HepG2 (cell line): ENCODE measurements at regions not wholly inside any gene's neighbourhood (a gene's known extent, or its start where the extent isn't known, plus 50 kb on each side); places are given as distances from the start of the nearest gene placed in this dataset.

Source experiments
- ATAC-seq: fragments of 200-7000 bp; cut with Tn5 transposase; 3 replicates; pipeline ENCODE4 v1.9.1; 2020; ENCODE audit warnings: mild to moderate bottlenecking, moderate library complexity
- BruUV-seq: library from RNA; stranded (reverse); fragments of 400-500 nt; replicated peaks from 2 replicates; lab custom pipeline; 2021; lab: Mats Ljungman, UMichigan
- CTCF ChIA-PET: fragments of 300-600 bp; formaldehyde crosslinking; extraction: SDS; loops from one replicate; lab custom pipeline; 2021; ENCODE audit warnings: low total read pairs, inconsistent platforms, low intra/inter-chr PET ratio; lab: Yijun Ruan, JAX
- POLR2A ChIA-PET: fragments of 350-600 bp; sonication (Branson Sonifier 250); formaldehyde crosslinking; loops from one replicate; lab custom pipeline; 2020; ENCODE audit warnings: antibody characterized with exemption, inconsistent platforms; lab: Yijun Ruan, JAX
- DNase-seq: peaks from one replicate; pipeline ENCODE4 v3.0.0-alpha.2; 2015; ENCODE audit warnings: low spot score
- FAIRE-seq: peaks from 3 replicates; lab custom pipeline; 2011; peaks lifted over from hg19 to GRCh38; lab: Jason Lieb, UNC
- H2AFZ ChIP-seq: one replicate; pipeline ENCODE4 v1.6.1; 2011; ENCODE audit warnings: low read length, inconsistent platforms
- H3K27ac ChIP-seq: fragments of 300-600 bp; 3 replicates; pipeline ENCODE4 v1.8.0; 2011; ENCODE audit warnings: mixed run types, mild to moderate bottlenecking, mixed read lengths, low read length, inconsistent platforms; ENCODE audit not compliant: insufficient read depth; ENCODE audit errors: extremely low read length
- H3K27me3 ChIP-seq, 2 experiments: fragments of 200-600 bp in 1 of 2; 2 replicates in 1 of 2; 3 replicates in 1 of 2; pipeline versions ENCODE4 v1.6.0 to v1.8.0; 2011; ENCODE audit warnings: low read length in 2 of 2, mild to moderate bottlenecking in 2 of 2, moderate library complexity in 2 of 2, inconsistent platforms in 1 of 2; ENCODE audit not compliant: insufficient read depth in 2 of 2, control insufficient read depth in 1 of 2
- H3K36me3 ChIP-seq, 2 experiments: fragments of 200-600 bp in 1 of 2; replicated peaks in 1 of 2; 2 replicates in 1 of 2; 3 replicates in 1 of 2; pipeline versions ENCODE4 v1.5.1 to v1.8.0; 2011; ENCODE audit warnings: low read length in 2 of 2, inconsistent platforms in 1 of 2; ENCODE audit not compliant: insufficient read depth in 2 of 2, control insufficient read depth in 1 of 2
- H3K4me1 ChIP-seq: 2 replicates; pipeline ENCODE4 v1.5.1; 2012; ENCODE audit warnings: low read length, inconsistent platforms; ENCODE audit not compliant: insufficient read depth
- H3K4me2 ChIP-seq: 2 replicates; pipeline ENCODE4 v1.6.0; 2011; ENCODE audit warnings: low read depth, low read length, inconsistent platforms
- H3K4me3 ChIP-seq, 3 experiments: fragments of 200-600 bp in 1 of 3; sonication (generic), shearing (Covaris generic) in 1 of 3; replicated peaks in 1 of 3; 2 replicates each; pipeline ENCODE4 v1.5.1; 2011 to 2016; ENCODE audit warnings: low read length in 3 of 3, inconsistent platforms in 2 of 3, low read depth in 2 of 3, mild to moderate bottlenecking in 2 of 3, control low read depth in 1 of 3, mixed read lengths in 1 of 3; ENCODE audit not compliant: insufficient read depth in 1 of 3
- H3K79me2 ChIP-seq: one replicate; pipeline ENCODE4 v1.6.1; 2011; ENCODE audit warnings: low read length, inconsistent platforms; ENCODE audit not compliant: insufficient read depth
- H3K9ac ChIP-seq: 2 replicates; pipeline ENCODE4 v1.6.0; 2011; ENCODE audit warnings: mild to moderate bottlenecking, low read depth, low read length, inconsistent platforms; ENCODE audit not compliant: insufficient read depth
- H3K9me3 ChIP-seq: 2 replicates; pipeline ENCODE4 v1.5.1; 2012; ENCODE audit warnings: mild to moderate bottlenecking, low read length
- H4K20me1 ChIP-seq: 2 replicates; pipeline ENCODE4 v1.6.0; 2011; ENCODE audit warnings: inconsistent platforms, mild to moderate bottlenecking, low read length, moderate library complexity; ENCODE audit not compliant: insufficient read depth
- ZNF775 ChIP-seq: sonication (generic); formaldehyde crosslinking; IDR thresholded peaks from 2 replicates; pipeline ENCODE4 v1.4.0; 2020; ENCODE audit warnings: missing genetic modification reagents, mild to moderate bottlenecking, moderate library complexity, borderline replicate concordance
- WGBS: methylation state at CpG from one replicate; pipeline ENCODE4 v1.1.6; 2017; ENCODE audit warnings: low lambda C conversion rate; 5-methylcytosine and 5-hydroxymethylcytosine counted together
- in situ Hi-C: cut with HindIII; loops from 2 replicates; pipeline ENCODE4 v1.10.0; 2017; ENCODE audit warnings: low pct_unique_long_range_greater_than_20kb; ENCODE audit not compliant: extremely low pct_ligation_motif_present
- intact Hi-C: fragments of 100-400 bp; cut with micrococcal nuclease; formaldehyde crosslinking; loops from one replicate; pipeline ENCODE4 v1.10.0; 2022; ENCODE audit not compliant: unreplicated experiment
- TF ChIP-seq, protein P1 (sequence below): sonication (generic); formaldehyde crosslinking; conservative IDR thresholded peaks from 2 replicates; pipeline ENCODE4 v1.4.0; 2020; ENCODE audit warnings: missing genetic modification reagents
- TF ChIP-seq, protein P2 (sequence below): sonication (generic); formaldehyde crosslinking; IDR thresholded peaks from 2 replicates; pipeline ENCODE4 v1.4.0; 2020; ENCODE audit warnings: mild to moderate bottlenecking, missing genetic modification reagents, borderline replicate concordance
- TF ChIP-seq, protein P3 (sequence below), 2 experiments: sonication (generic) in 1 of 2; formaldehyde crosslinking in 1 of 2; IDR thresholded peaks; 2 replicates each; pipeline versions ENCODE4 v1.6.1 to v1.9.0; 2014 to 2022; ENCODE audit warnings: antibody characterized with exemption in 1 of 2, borderline replicate concordance in 1 of 2, inconsistent platforms in 1 of 2, low read depth in 1 of 2, missing genetic modification reagents in 1 of 2

- no peak for DNase-seq
- no peak overlapping the region for H2AFZ ChIP-seq
- TF ChIP-seq, protein P1, sequence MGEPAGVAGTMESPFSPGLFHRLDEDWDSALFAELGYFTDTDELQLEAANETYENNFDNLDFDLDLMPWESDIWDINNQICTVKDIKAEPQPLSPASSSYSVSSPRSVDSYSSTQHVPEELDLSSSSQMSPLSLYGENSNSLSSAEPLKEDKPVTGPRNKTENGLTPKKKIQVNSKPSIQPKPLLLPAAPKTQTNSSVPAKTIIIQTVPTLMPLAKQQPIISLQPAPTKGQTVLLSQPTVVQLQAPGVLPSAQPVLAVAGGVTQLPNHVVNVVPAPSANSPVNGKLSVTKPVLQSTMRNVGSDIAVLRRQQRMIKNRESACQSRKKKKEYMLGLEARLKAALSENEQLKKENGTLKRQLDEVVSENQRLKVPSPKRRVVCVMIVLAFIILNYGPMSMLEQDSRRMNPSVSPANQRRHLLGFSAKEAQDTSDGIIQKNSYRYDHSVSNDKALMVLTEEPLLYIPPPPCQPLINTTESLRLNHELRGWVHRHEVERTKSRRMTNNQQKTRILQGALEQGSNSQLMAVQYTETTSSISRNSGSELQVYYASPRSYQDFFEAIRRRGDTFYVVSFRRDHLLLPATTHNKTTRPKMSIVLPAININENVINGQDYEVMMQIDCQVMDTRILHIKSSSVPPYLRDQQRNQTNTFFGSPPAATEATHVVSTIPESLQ (CRISPR knock-in tag), result no peak
- TF ChIP-seq, protein P2, sequence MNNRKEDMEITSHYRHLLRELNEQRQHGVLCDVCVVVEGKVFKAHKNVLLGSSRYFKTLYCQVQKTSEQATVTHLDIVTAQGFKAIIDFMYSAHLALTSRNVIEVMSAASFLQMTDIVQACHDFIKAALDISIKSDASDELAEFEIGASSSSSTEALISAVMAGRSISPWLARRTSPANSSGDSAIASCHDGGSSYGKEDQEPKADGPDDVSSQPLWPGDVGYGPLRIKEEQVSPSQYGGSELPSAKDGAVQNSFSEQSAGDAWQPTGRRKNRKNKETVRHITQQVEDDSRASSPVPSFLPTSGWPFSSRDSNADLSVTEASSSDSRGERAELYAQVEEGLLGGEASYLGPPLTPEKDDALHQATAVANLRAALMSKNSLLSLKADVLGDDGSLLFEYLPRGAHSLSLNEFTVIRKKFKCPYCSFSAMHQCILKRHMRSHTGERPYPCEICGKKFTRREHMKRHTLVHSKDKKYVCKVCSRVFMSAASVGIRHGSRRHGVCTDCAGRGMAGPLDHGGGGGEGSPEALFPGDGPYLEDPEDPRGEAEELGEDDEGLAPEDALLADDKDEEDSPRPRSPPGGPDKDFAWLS (CRISPR knock-in tag), result no peak
- no peak for TF ChIP-seq ZNF775 (CRISPR knock-in tag)
- TF ChIP-seq, protein P3, sequence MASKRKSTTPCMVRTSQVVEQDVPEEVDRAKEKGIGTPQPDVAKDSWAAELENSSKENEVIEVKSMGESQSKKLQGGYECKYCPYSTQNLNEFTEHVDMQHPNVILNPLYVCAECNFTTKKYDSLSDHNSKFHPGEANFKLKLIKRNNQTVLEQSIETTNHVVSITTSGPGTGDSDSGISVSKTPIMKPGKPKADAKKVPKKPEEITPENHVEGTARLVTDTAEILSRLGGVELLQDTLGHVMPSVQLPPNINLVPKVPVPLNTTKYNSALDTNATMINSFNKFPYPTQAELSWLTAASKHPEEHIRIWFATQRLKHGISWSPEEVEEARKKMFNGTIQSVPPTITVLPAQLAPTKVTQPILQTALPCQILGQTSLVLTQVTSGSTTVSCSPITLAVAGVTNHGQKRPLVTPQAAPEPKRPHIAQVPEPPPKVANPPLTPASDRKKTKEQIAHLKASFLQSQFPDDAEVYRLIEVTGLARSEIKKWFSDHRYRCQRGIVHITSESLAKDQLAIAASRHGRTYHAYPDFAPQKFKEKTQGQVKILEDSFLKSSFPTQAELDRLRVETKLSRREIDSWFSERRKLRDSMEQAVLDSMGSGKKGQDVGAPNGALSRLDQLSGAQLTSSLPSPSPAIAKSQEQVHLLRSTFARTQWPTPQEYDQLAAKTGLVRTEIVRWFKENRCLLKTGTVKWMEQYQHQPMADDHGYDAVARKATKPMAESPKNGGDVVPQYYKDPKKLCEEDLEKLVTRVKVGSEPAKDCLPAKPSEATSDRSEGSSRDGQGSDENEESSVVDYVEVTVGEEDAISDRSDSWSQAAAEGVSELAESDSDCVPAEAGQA (IDR thresholded peaks at IDR 0.05; ENCODE audit: low read depth), result no peak
- TF ChIP-seq, protein P3 (CRISPR knock-in tag; IDR thresholded peaks at IDR 0.05; ENCODE audit: borderline replicate concordance), result no peak
- TF ChIP-seq, all 625 proteins: peak for 0
- H3K9ac ChIP-seq, result no peak overlapping the region
- no peaks in the 10 kb centered on the region for H4K20me1 ChIP-seq
- ChIA-PET CTCF (no interaction called here), POLR2A (no interaction called here)
- H3K4me1 ChIP-seq, result no peaks in the 10 kb centered on the region
- intact Hi-C loops (no loop called here), in situ Hi-C loops (no loop called here)
- no peak overlapping the region for H3K27ac ChIP-seq
- FAIRE-seq (no peak), ATAC-seq (no peak)
- H3K4me2 ChIP-seq, result no peak overlapping the region
- peaks cover 53% of the 10 kb centered on the region for H3K9me3 ChIP-seq
- WGBS, result 25% methylated on average over 1 of the region's 1 CpG
- no peaks in the 10 kb centered on the region for H3K36me3 ChIP-seq
- no TSS peak for BruUV-seq
- no peaks in the 10 kb centered on the region for H3K79me2 ChIP-seq
- H3K4me3 ChIP-seq, result no peak overlapping the region
- no peaks in the 10 kb centered on the region for H3K27me3 ChIP-seq
Observed at GRCh38 chr2:149841396-149841795, 253.8 kb upstream of the MMADHC start.
